GM19467 (cell line): ENCODE measurements at regions not wholly inside any gene's neighbourhood (a gene's known extent, or its start where the extent isn't known, plus 50 kb on each side); places are given as distances from the start of the nearest gene placed in this dataset.
"Not testable (repeated sequence)": the region's sequence is repeated elsewhere in the genome, so short reads cannot be mapped to it uniquely, and the experiment has no call there.

Experiments
- ATAC-seq: cut with Tn5 transposase; IDR thresholded peaks from one replicate; pipeline ENCODE4 v1.9.1; 2021; ENCODE audit warnings: mild to moderate bottlenecking, moderate library complexity; ENCODE audit not compliant: unreplicated experiment

DNA sequence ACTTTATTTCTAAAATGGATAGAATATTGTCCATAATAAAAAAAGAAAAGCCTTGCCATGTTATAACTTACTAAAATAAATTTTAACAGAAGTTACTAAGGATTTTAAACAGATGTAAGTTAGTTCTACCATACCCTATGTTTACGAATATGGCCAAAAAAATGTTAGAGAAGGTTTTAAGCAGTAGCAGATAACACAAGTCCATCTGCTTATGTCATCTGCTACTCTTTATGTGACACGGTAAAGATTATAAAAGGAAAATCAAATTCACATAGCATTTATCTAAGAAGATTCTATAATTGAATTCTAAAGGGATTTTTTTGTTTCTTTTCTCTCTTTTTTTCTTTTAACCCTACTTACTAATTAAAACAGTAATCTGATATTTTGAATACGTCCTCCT is 114.2 kb upstream of the MIR17HG start:
- ATAC-seq: no peak

- no peak for ATAC-seq
Observed at GRCh38 chr13:91236182-91236581, 111.3 kb upstream of the MIR17HG start.

GRCh38 chr13:91236921-91237320 is 110.6 kb upstream of the MIR17HG start:
- no peak for ATAC-seq

- ATAC-seq: no peak
Observed at GRCh38 chr13:91238036-91238435, 109.5 kb upstream of the MIR17HG start.

GRCh38 chr13:91240341-91240740 is 107.1 kb upstream of the MIR17HG start:
- no peak for ATAC-seq

DNA sequence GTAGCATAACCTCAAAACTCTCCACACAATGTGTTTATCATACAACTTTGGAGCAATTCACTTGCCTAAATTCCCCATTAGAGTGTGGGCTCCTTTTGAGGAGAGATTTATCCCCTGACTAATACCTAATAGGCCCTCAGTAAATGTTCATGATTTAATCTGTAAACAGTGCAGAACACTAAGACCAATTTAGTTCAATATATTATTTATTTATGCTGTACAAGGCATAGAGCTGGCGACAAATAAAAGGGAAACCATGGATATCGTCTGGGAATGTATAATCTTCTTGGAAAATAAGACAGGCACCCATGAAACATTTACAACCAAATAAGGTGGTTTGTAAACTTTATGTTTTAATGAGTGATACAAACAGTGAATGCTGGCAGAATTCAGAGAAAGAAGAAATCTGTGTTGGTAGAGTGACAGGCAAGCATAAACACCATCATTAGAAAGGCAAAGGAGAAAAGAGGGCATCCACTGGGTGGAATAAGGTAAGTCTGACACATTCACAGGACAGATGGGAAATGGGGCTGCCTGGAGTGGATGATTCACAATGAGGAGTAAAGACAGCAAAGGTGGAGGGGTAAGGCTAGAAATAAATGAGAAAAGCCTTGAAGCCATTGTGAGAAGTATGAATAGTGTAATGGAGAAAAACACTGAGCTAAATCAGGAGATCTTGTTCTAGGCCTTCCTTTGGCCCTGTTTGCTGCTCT is 106.1 kb upstream of the MIR17HG start:
- no peak for ATAC-seq

DNA sequence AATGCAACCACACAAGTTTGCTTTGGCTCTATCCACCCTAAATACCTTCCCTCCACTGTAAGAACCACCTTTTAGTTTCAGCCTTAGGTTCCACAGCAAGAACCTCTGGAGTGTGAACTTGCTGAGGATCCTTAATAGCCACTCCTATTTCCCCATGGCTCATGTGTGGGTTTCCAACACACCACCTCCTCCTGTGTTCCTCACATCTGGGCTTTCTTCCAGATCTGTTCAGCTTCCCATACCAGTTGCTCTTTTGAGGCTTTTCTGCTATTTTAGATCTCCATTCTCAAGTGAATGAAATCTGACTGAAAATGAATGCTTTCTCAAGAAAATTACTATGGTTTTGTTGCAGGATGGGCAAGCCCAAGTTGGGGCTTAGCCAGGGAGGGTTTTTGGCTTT is 104.8 kb upstream of the MIR17HG start:
- ATAC-seq: no peak

GRCh38 chr13:91245288-91245687 is 102.2 kb upstream of the MIR17HG start:
- no peak for ATAC-seq

DNA sequence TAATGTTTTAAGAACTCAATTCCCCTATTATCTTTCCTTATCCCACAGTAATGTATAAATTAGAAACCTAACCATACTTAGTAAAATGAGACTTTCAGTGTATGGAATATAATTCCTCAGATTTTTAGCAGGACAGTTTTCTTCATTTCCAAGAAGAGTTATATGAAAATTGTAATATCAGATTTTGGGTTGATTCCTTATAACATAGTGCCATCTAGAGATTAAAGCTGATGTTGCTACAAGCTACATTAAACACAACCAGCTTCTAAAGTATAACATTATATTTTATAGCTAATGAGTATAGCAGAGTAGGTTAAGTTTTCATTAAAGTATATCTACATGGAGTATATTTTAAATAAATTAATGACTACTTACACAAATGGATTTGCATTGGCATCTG is 99.7 kb upstream of the MIR17HG start:
- no peak for ATAC-seq

- ATAC-seq: no peak
Observed at GRCh38 chr13:91248249-91248648, 99.2 kb upstream of the MIR17HG start.

DNA sequence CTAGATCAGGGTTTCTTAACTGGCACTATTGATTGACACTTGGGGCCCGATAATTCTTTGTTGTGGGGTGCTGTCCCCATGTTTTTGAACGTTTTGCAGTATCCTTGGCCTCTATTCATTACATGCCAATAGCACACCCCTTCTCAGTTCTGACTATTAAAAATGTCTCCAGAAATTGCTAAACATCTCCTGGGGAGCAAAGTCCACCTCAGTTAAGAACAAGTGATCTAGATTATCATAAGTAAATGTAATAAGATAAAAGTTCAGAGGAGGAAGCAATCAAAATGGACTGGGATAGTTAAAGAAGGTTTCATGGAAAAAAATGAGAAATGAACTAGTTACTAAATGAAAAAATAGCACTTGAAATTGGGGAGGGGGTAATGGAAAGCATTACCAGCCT is 98.1 kb upstream of the MIR17HG start:
- ATAC-seq: no peak

DNA sequence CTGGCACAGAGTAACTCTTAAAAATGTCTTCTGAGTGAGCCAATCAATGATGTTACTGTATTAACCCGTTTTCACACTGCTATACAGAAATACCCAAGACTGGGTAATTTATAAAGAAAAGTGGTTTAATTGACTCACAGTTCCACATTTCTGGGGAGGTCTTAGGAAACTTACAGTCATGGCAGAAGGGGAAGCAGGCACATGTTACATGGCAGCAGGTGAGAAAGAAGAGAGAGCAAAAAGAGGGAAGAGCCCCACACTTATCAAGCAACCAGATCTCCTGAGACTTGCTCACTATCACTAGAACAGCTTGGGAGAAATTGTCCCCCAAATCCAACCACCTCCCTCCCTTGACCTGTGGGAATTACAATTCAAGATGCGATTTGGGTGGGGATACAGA is 97.6 kb upstream of the MIR17HG start:
- no peak for ATAC-seq

DNA sequence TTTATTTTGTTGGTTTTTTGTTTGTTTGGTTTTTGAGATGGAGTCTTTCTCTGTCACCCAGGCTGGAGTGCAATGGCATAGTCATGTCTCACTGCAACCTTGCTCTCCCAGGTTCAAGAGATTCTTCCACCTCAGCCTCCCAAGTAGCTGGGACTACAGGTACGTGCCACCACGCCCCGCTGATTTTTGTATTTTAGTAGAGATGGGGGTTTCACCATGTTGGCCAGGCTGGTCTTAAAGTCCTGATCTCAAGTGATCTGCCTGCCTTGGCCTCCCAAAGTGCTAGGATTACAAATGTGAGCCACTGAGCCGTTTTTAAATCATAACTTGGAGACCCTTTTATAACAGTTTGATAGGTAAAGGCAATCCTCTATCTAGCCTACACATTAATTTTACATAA is 95.9 kb upstream of the MIR17HG start:
- ATAC-seq: not testable (repeated sequence)

- no peak for ATAC-seq
Observed at GRCh38 chr13:91264484-91264883, 83.0 kb upstream of the MIR17HG start.

GRCh38 chr13:91269237-91269636 is 78.2 kb upstream of the MIR17HG start:
- no peak for ATAC-seq

- ATAC-seq: no peak
Observed at GRCh38 chr13:91270031-91270430, 77.5 kb upstream of the MIR17HG start.

- ATAC-seq: no peak
Observed at GRCh38 chr13:91272235-91272777, 75.2 kb upstream of the MIR17HG start.

GRCh38 chr13:91273675-91274074 is 73.8 kb upstream of the MIR17HG start:
- ATAC-seq: no peak

- ATAC-seq: no peak
Observed at GRCh38 chr13:91277013-91277676, 70.3 kb upstream of the MIR17HG start.

GRCh38 chr13:91278291-91278690 is 69.2 kb upstream of the MIR17HG start:
- ATAC-seq: no peak

- no peak for ATAC-seq
Observed at GRCh38 chr13:91278888-91279287, 68.6 kb upstream of the MIR17HG start.

DNA sequence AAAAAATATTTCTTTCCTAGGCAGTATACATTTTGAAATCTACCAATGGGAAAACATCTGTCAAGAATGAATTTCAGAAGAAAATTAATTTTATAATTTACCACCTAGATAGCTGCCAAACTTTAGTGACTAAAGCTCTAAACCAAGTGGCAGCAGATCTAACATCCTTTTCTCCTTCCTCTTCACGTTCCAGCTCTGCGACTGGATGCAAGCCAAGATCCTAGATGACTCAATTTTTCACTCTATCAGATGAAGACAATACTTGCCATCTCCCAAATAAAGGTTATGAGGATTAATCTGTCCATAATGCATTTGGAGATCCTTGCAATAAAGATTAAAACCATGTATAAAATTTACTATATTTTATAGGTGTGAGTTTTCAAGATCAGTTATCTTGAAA is 66.7 kb upstream of the MIR17HG start:
- no peak for ATAC-seq
